ENCODE measurements at regions not wholly inside any gene's neighbourhood (a gene's known extent, or its start where the extent isn't known, plus 50 kb on each side); places are given as distances from the start of the nearest gene placed in this dataset.

GRCh38 chr13:100797921-100798320 lies 123.3 kb upstream of the TMTC4 start:
- DNase-seq (ENCODE audit: extremely low spot score in 2 of 2), result no peak
- intact Hi-C loops (cut with DNase I), result loop anchor here (2.0 kb wide), 1 partner anchor 49 kb away; no protein-coding TSS in a partner anchor
- Histone ChIP-seq H3K27me3 (no peaks in the 10 kb centered on the region), H3K36me3 (no peaks in the 10 kb centered on the region), H3K4me3 (no peak overlapping the region), H3K9me3 (no peaks in the 10 kb centered on the region), H3K27ac (no peak overlapping the region), H3K4me1 (no peaks in the 10 kb centered on the region)
- TF ChIP-seq POLR2AphosphoS5 (IDR thresholded peaks at IDR 0.05; ENCODE audit: insufficient read depth in 1 of 2, low read depth in 1 of 2) (no peak), POLR2A (IDR thresholded peaks at IDR 0.05) (no peak), CTCF (IDR thresholded peaks at IDR 0.05) (no peak)

DNA sequence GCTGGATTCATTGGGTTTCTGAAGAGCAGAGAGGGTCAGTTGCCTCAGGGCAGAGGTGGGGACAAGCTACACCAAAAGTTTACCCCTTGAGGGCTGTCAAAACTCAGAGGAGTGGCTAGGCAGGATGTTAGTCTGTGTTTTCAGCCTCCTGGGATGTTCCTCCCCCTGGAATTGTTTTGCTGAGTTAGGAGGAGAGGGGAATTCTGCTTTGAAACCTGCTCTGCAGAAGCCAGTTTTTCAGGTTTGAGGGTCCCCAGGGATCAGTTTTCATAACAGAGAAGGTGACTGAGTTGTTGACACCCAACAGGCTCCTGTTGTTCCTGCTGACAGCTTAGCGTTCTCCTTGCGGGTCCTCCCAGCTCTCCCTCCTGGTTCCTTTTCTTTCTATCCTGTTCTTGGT lies 121.9 kb upstream of the TMTC4 start:
- Histone ChIP-seq H3K4me1 (no peaks in the 10 kb centered on the region), H3K27me3 (no peaks in the 10 kb centered on the region), H3K36me3 (no peaks in the 10 kb centered on the region), H3K27ac (no peak overlapping the region), H3K4me3 (no peak overlapping the region), H3K9me3 (no peaks in the 10 kb centered on the region)
- TF ChIP-seq POLR2AphosphoS5 (IDR thresholded peaks at IDR 0.05; ENCODE audit: insufficient read depth in 1 of 2, low read depth in 1 of 2), result no peak
- no peak for TF ChIP-seq POLR2A (IDR thresholded peaks at IDR 0.05)
- TF ChIP-seq CTCF (IDR thresholded peaks at IDR 0.05), result no peak
- intact Hi-C loops (cut with DNase I), result no loop called here
- no peak for DNase-seq (ENCODE audit: extremely low spot score in 2 of 2)

GRCh38 chr13:100794575-100794974 lies 120.0 kb upstream of the TMTC4 start:
- no peaks in the 10 kb centered on the region for H3K4me1 ChIP-seq
- no peak overlapping the region for H3K27ac ChIP-seq
- no peaks in the 10 kb centered on the region for H3K36me3 ChIP-seq
- no peak overlapping the region for H3K4me3 ChIP-seq
- no peaks in the 10 kb centered on the region for H3K9me3 ChIP-seq
- DNase-seq (ENCODE audit: extremely low spot score in 2 of 2), result peak in 1 of 2 donors; percentile 11
- intact Hi-C loops (cut with DNase I), result no loop called here
- TF ChIP-seq POLR2AphosphoS5 (IDR thresholded peaks at IDR 0.05; ENCODE audit: insufficient read depth in 1 of 2, low read depth in 1 of 2) (no peak), CTCF (IDR thresholded peaks at IDR 0.05) (no peak), POLR2A (IDR thresholded peaks at IDR 0.05) (no peak)
- H3K27me3 ChIP-seq, result no peaks in the 10 kb centered on the region

DNA sequence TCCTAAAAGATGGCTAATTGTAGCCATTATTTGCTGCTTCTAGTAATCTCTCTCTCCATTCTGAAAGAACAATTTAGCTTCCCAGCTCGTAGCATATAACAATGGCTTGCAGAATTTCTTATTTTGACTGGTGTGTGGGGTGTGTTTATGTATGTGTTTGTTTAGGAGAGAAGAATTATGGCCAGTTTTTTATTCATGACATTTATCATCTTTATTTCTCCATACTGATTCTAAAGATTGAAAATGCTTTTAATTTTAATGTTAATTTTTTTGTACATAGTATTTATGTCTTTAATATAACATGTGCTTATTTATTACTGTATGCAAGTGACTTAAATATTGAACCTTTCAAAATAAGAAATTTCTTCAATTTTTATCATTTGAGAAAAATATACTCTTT lies 115.8 kb upstream of the TMTC4 start:
- Histone ChIP-seq H3K36me3 (no peaks in the 10 kb centered on the region), H3K27me3 (no peaks in the 10 kb centered on the region), H3K4me1 (no peaks in the 10 kb centered on the region), H3K27ac (no peak overlapping the region), H3K9me3 (no peaks in the 10 kb centered on the region), H3K4me3 (no peak overlapping the region)
- no peak for TF ChIP-seq POLR2A (IDR thresholded peaks at IDR 0.05)
- TF ChIP-seq CTCF (IDR thresholded peaks at IDR 0.05), result no peak
- TF ChIP-seq POLR2AphosphoS5 (IDR thresholded peaks at IDR 0.05; ENCODE audit: insufficient read depth in 1 of 2, low read depth in 1 of 2), result no peak
- intact Hi-C loops (cut with DNase I), result no loop called here
- no peak for DNase-seq (ENCODE audit: extremely low spot score in 2 of 2)

DNA sequence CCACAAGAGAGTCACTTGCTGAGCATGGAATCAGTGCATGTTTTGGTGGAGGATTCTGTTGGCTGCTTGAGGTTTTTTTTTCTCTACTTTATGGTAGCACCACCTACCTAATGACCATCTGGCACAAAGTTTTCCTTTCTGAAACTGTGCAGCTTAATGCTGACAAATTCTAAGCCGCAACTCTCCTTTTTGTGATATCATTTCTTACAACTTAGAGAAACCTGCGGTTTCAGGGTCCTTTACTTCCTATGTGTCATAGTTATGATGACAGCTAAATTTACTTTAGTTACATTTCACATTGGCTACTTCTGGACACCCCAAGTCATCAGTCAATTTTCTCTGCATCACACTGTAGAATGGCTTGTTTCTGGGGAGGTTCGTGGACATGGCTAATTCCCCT lies 115.4 kb upstream of the TMTC4 start:
- no peak for TF ChIP-seq POLR2AphosphoS5 (IDR thresholded peaks at IDR 0.05; ENCODE audit: insufficient read depth in 1 of 2, low read depth in 1 of 2)
- no peak for TF ChIP-seq POLR2A (IDR thresholded peaks at IDR 0.05)
- TF ChIP-seq CTCF (IDR thresholded peaks at IDR 0.05), result no peak
- no peak for DNase-seq (ENCODE audit: extremely low spot score in 2 of 2)
- no peaks in the 10 kb centered on the region for H3K9me3 ChIP-seq
- no peak overlapping the region for H3K4me3 ChIP-seq
- H3K36me3 ChIP-seq, result no peaks in the 10 kb centered on the region
- H3K27ac ChIP-seq, result no peak overlapping the region
- H3K27me3 ChIP-seq, result no peaks in the 10 kb centered on the region
- intact Hi-C loops (cut with DNase I), result no loop called here
- H3K4me1 ChIP-seq, result no peaks in the 10 kb centered on the region

Measured in vagina (tissue), 2 donors.